Liver (tissue), 8 donors: ENCODE measurements at regions not wholly inside any gene's neighbourhood (a gene's known extent, or its start where the extent isn't known, plus 50 kb on each side); places are given as distances from the start of the nearest gene placed in this dataset.

ENCODE experiments used
- DNase-seq: peaks from one replicate; pipeline ENCODE4 v3.0.0-alpha.2; 2017; ENCODE audit warnings: low spot score
- H3K27ac ChIP-seq, 2 donors: one replicate each; pipeline ENCODE4 v1.7.0; 2013; ENCODE audit warnings: inconsistent platforms in 2 of 2, low read length in 2 of 2, control low read depth in 1 of 2, low read depth in 1 of 2, mild to moderate bottlenecking in 1 of 2
- H3K27me3 ChIP-seq, 4 donors: one replicate each; pipeline versions ENCODE4 v1.6.1 to v1.7.0; 2013; ENCODE audit warnings: low read length in 3 of 4, inconsistent platforms in 1 of 4, mild to moderate bottlenecking in 1 of 4, moderate library complexity in 1 of 4; ENCODE audit not compliant: control insufficient read depth in 4 of 4, insufficient read depth in 4 of 4
- H3K36me3 ChIP-seq, 4 donors: one replicate each; pipeline versions ENCODE4 v1.6.1 to v1.7.0; 2013; ENCODE audit warnings: low read length in 3 of 4, mild to moderate bottlenecking in 3 of 4, low read depth in 1 of 4, moderate library complexity in 1 of 4; ENCODE audit not compliant: control insufficient read depth in 4 of 4, insufficient read depth in 3 of 4
- H3K4me1 ChIP-seq, 4 donors: one replicate each; pipeline versions ENCODE4 v1.6.1 to v1.7.0; 2013; ENCODE audit warnings: low read length in 3 of 4, mild to moderate bottlenecking in 3 of 4, moderate library complexity in 1 of 4; ENCODE audit not compliant: control insufficient read depth in 4 of 4, insufficient read depth in 4 of 4
- H3K4me3 ChIP-seq, 3 donors: one replicate each; pipeline versions ENCODE4 v1.6.1 to v1.7.0; 2013; ENCODE audit warnings: low read length in 3 of 3, control low read depth in 1 of 3, low read depth in 1 of 3, mild to moderate bottlenecking in 1 of 3
- H3K9ac ChIP-seq, 2 donors: one replicate each; pipeline ENCODE4 v1.7.0; 2013; ENCODE audit warnings: low read length in 2 of 2, mild to moderate bottlenecking in 2 of 2, moderate library complexity in 2 of 2, control low read depth in 1 of 2, low read depth in 1 of 2
- H3K9me3 ChIP-seq, 4 donors: one replicate each; pipeline versions ENCODE4 v1.6.1 to v1.7.0; 2013; ENCODE audit warnings: low read length in 3 of 4; ENCODE audit not compliant: control insufficient read depth in 4 of 4
- ATF3 ChIP-seq: IDR thresholded peaks from 2 replicates; pipeline ENCODE4 v1.6.1; 2016; ENCODE audit warnings: antibody characterized with exemption
- EGR1 ChIP-seq, 2 donors: IDR thresholded peaks; 2 replicates each; pipeline ENCODE4 v1.6.1; 2016 to 2018; ENCODE audit warnings: antibody characterized with exemption in 2 of 2, low read depth in 2 of 2
- FOXA2 ChIP-seq: IDR thresholded peaks from 2 replicates; pipeline ENCODE4 v1.6.1; 2016; ENCODE audit warnings: antibody characterized with exemption
- GABPA ChIP-seq, 2 donors: IDR thresholded peaks in 1 of 2; conservative IDR thresholded peaks in 1 of 2; 2 replicates each; pipeline ENCODE4 v1.6.1; 2016; ENCODE audit warnings: antibody characterized with exemption in 2 of 2, mild to moderate bottlenecking in 1 of 2, moderate library complexity in 1 of 2
- HNF4A ChIP-seq, 2 donors: conservative IDR thresholded peaks; 2 replicates each; pipeline ENCODE4 v1.6.1; 2016; ENCODE audit warnings: antibody characterized with exemption in 2 of 2, mild to moderate bottlenecking in 2 of 2
- JUND ChIP-seq, 2 donors: IDR thresholded peaks; 2 replicates each; pipeline ENCODE4 v1.6.1; 2016; ENCODE audit warnings: antibody characterized with exemption in 2 of 2
- NR2F2 ChIP-seq: IDR thresholded peaks from 2 replicates; pipeline ENCODE4 v1.6.1; 2016; ENCODE audit warnings: antibody characterized with exemption
- SP1 ChIP-seq: IDR thresholded peaks from 2 replicates; pipeline ENCODE4 v1.6.1; 2018; ENCODE audit warnings: antibody characterized with exemption, mild to moderate bottlenecking
- TAF1 ChIP-seq: conservative IDR thresholded peaks from 2 replicates; pipeline ENCODE4 v1.6.1; 2016; ENCODE audit warnings: antibody characterized with exemption, mild to moderate bottlenecking
- YY1 ChIP-seq: IDR thresholded peaks from 2 replicates; pipeline ENCODE4 v1.6.1; 2016; ENCODE audit warnings: antibody characterized with exemption, mild to moderate bottlenecking
- WGBS: extraction: QIAGEN DNeasy Blood & Tissue Kit; methylation state at CpG from one replicate; pipeline ENCODE4 v1.1.7; 2013; 5-methylcytosine and 5-hydroxymethylcytosine counted together
- TF ChIP-seq, protein P1 (sequence below): fragments of 150-350 bp; IDR thresholded peaks from 2 replicates; pipeline ENCODE4 v1.5.1; 2017; ENCODE audit warnings: improper control_type of control experiment, low read depth, low read length; ENCODE audit not compliant: missing input control
- TF ChIP-seq, protein P2 (sequence below): IDR thresholded peaks from 2 replicates; pipeline ENCODE4 v1.6.1; 2016; ENCODE audit warnings: antibody characterized with exemption
- TF ChIP-seq, protein P3 (sequence below): IDR thresholded peaks from 2 replicates; pipeline ENCODE4 v1.6.1; 2016; ENCODE audit warnings: antibody characterized with exemption, mild to moderate bottlenecking
- TF ChIP-seq, protein P4 (sequence below): IDR thresholded peaks from 2 replicates; pipeline ENCODE4 v1.6.1; 2016; ENCODE audit warnings: antibody characterized with exemption
- donor health status: healthy.
- donor health status: healthy.
- donor health status: healthy.
- donor health status: healthy.
- donor health status: healthy.

DNA sequence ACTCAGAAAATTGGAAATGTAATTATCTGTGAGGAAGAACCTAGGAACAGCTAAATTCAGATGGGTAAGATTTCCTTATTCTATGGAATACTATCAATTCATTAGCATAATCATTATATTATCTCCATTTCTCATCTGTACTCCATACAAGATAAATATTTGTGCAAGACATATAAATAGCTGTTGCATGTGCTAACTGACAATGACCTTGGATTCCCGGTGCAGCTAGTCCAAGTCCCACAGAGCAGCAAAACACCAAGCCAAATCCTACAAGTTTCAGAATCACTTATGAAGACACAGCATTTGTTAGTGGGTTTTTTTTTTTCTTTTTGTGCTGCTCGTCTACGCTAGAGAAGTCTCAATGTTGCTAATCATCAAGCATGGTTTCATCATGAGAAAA is 64.8 kb downstream of the NUDT12 start:
- H3K9ac ChIP-seq = no peak overlapping the region
- TF ChIP-seq HNF4A (conservative IDR thresholded peaks at IDR 0.05) (no peak), EGR1 (IDR thresholded peaks at IDR 0.05; ENCODE audit: low read depth in 2 of 2) (no peak), FOXA2 (no peak), GABPA (IDR thresholded peaks at IDR 0.05 in 1 of 2, conservative IDR thresholded peaks at IDR 0.05 in 1 of 2) (no peak), YY1 (no peak)
- TF ChIP-seq, protein P1, sequence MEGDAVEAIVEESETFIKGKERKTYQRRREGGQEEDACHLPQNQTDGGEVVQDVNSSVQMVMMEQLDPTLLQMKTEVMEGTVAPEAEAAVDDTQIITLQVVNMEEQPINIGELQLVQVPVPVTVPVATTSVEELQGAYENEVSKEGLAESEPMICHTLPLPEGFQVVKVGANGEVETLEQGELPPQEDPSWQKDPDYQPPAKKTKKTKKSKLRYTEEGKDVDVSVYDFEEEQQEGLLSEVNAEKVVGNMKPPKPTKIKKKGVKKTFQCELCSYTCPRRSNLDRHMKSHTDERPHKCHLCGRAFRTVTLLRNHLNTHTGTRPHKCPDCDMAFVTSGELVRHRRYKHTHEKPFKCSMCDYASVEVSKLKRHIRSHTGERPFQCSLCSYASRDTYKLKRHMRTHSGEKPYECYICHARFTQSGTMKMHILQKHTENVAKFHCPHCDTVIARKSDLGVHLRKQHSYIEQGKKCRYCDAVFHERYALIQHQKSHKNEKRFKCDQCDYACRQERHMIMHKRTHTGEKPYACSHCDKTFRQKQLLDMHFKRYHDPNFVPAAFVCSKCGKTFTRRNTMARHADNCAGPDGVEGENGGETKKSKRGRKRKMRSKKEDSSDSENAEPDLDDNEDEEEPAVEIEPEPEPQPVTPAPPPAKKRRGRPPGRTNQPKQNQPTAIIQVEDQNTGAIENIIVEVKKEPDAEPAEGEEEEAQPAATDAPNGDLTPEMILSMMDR = no peak
- TF ChIP-seq, protein P2, sequence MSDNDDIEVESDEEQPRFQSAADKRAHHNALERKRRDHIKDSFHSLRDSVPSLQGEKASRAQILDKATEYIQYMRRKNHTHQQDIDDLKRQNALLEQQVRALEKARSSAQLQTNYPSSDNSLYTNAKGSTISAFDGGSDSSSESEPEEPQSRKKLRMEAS = no peak
- TF ChIP-seq, protein P3, sequence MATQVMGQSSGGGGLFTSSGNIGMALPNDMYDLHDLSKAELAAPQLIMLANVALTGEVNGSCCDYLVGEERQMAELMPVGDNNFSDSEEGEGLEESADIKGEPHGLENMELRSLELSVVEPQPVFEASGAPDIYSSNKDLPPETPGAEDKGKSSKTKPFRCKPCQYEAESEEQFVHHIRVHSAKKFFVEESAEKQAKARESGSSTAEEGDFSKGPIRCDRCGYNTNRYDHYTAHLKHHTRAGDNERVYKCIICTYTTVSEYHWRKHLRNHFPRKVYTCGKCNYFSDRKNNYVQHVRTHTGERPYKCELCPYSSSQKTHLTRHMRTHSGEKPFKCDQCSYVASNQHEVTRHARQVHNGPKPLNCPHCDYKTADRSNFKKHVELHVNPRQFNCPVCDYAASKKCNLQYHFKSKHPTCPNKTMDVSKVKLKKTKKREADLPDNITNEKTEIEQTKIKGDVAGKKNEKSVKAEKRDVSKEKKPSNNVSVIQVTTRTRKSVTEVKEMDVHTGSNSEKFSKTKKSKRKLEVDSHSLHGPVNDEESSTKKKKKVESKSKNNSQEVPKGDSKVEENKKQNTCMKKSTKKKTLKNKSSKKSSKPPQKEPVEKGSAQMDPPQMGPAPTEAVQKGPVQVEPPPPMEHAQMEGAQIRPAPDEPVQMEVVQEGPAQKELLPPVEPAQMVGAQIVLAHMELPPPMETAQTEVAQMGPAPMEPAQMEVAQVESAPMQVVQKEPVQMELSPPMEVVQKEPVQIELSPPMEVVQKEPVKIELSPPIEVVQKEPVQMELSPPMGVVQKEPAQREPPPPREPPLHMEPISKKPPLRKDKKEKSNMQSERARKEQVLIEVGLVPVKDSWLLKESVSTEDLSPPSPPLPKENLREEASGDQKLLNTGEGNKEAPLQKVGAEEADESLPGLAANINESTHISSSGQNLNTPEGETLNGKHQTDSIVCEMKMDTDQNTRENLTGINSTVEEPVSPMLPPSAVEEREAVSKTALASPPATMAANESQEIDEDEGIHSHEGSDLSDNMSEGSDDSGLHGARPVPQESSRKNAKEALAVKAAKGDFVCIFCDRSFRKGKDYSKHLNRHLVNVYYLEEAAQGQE = no peak
- H3K27ac ChIP-seq = no peak overlapping the region
- H3K4me1 ChIP-seq = no peaks in the 10 kb centered on the region
- H3K27me3 ChIP-seq = no peaks in the 10 kb centered on the region
- H3K36me3 ChIP-seq = no peaks in the 10 kb centered on the region
- no peak overlapping the region for H3K4me3 ChIP-seq
- H3K9me3 ChIP-seq = no peaks in the 10 kb centered on the region
- DNase-seq = no peak
- WGBS = 57% methylated on average over 3 of the region's 3 CpGs

- Histone ChIP-seq H3K9me3 (no peaks in the 10 kb centered on the region), H3K27me3 (peaks cover 0 to 4% (median 0%) of the 10 kb centered on the region in 4 donors), H3K9ac (no peak overlapping the region), H3K36me3 (no peaks in the 10 kb centered on the region), H3K4me3 (no peak overlapping the region), H3K4me1 (peaks cover 0 to 5% (median 2%) of the 10 kb centered on the region in 4 donors), H3K27ac (no peak overlapping the region)
- 80% methylated on average over 4 of the region's 4 CpGs for WGBS
- no peak for TF ChIP-seq JUND (IDR thresholded peaks at IDR 0.05)
- TF ChIP-seq ATF3 = no peak
- TF ChIP-seq TAF1 = no peak
- TF ChIP-seq NR2F2 = no peak
- no peak for TF ChIP-seq EGR1 (IDR thresholded peaks at IDR 0.05; ENCODE audit: low read depth in 2 of 2)
- TF ChIP-seq, protein P4, sequence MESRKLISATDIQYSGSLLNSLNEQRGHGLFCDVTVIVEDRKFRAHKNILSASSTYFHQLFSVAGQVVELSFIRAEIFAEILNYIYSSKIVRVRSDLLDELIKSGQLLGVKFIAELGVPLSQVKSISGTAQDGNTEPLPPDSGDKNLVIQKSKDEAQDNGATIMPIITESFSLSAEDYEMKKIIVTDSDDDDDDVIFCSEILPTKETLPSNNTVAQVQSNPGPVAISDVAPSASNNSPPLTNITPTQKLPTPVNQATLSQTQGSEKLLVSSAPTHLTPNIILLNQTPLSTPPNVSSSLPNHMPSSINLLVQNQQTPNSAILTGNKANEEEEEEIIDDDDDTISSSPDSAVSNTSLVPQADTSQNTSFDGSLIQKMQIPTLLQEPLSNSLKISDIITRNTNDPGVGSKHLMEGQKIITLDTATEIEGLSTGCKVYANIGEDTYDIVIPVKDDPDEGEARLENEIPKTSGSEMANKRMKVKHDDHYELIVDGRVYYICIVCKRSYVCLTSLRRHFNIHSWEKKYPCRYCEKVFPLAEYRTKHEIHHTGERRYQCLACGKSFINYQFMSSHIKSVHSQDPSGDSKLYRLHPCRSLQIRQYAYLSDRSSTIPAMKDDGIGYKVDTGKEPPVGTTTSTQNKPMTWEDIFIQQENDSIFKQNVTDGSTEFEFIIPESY = no peak
- no peak for TF ChIP-seq SP1
- no peak for DNase-seq
Observed at GRCh38 chr5:103490030-103490739, 72.4 kb downstream of the NUDT12 start.
